ENCODE measurements at regions not wholly inside any gene's neighbourhood (a gene's known extent, or its start where the extent isn't known, plus 50 kb on each side); places are given as distances from the start of the nearest gene placed in this dataset.

- TF ChIP-seq EZH2phosphoT487 (IDR thresholded peaks at IDR 0.05; ENCODE audit: insufficient read depth, low read depth) (no peak), EZH2 (IDR thresholded peaks at IDR 0.05; ENCODE audit: insufficient read depth, poor library complexity, severe bottlenecking) (no peak)
- Histone ChIP-seq H3K4me1 (ENCODE audit: insufficient read depth) (no peaks in the 10 kb centered on the region), H3K9me3 (ENCODE audit: low read depth) (no peaks in the 10 kb centered on the region), H3K4me3 (no peak overlapping the region), H3K4me2 (ENCODE audit: unreplicated experiment) (peak overlapping the region; percentile 57), H3K9ac (no peak overlapping the region), H3K27me3 (replicated peaks; ENCODE audit: insufficient read depth) (0 out of 2 replicates have a peak, but pooled peaks cover 4% of the 10 kb centered on the region), H3K36me3 (ENCODE audit: low read depth) (no peaks in the 10 kb centered on the region), H3F3A (ENCODE audit: insufficient read depth) (no peaks in the 10 kb centered on the region), H3K27ac (no peak overlapping the region), H3K79me2 (ENCODE audit: insufficient read depth) (no peaks in the 10 kb centered on the region), H2AFZ (peak overlapping the region; percentile 75), H4K20me1 (ENCODE audit: insufficient read depth) (no peaks in the 10 kb centered on the region), H3K9me2 (ENCODE audit: insufficient read depth) (no peaks in the 10 kb centered on the region)
- WGBS, 2 experiments (ENCODE audit: low coverage in 1 of 2, low lambda C conversion rate in 2 of 2, missing lambda C conversion rate in 2 of 2), result 26 to 31% methylated on average over 17 of the region's 17 CpGs
- in situ Hi-C loops (cut with MboI), result loop anchor here (25.0 kb wide), 1 partner anchor 1181 kb away; no protein-coding TSS in a partner anchor
- DNase-seq, result peak; percentile 58
Measured at GRCh38 chr7:136405931-136406777, 429.0 kb upstream of the MTPN start.

GRCh38 chr7:136403591-136403990, 426.4 kb upstream of the MTPN start:
- in situ Hi-C loops (cut with MboI), result loop anchor here (25.0 kb wide), 1 partner anchor 1184 kb away; no protein-coding TSS in a partner anchor
- TF ChIP-seq EZH2 (IDR thresholded peaks at IDR 0.05; ENCODE audit: insufficient read depth, poor library complexity, severe bottlenecking) (no peak), EZH2phosphoT487 (IDR thresholded peaks at IDR 0.05; ENCODE audit: insufficient read depth, low read depth) (no peak)
- no peak overlapping the region for H3K4me2 ChIP-seq (ENCODE audit: unreplicated experiment)
- no peaks in the 10 kb centered on the region for H3K4me1 ChIP-seq (ENCODE audit: insufficient read depth)
- WGBS, 2 experiments (ENCODE audit: low coverage in 1 of 2, low lambda C conversion rate in 2 of 2, missing lambda C conversion rate in 2 of 2), result 45 to 61% methylated on average over 4 of the region's 4 CpGs
- no peaks in the 10 kb centered on the region for H3F3A ChIP-seq (ENCODE audit: insufficient read depth)
- H3K27me3 ChIP-seq (replicated peaks; ENCODE audit: insufficient read depth), result 0 out of 2 replicates have a peak, but pooled peaks cover 4% of the 10 kb centered on the region
- H3K79me2 ChIP-seq (ENCODE audit: insufficient read depth), result no peaks in the 10 kb centered on the region
- H3K9ac ChIP-seq, result no peak overlapping the region
- no peak overlapping the region for H3K4me3 ChIP-seq
- no peaks in the 10 kb centered on the region for H3K9me2 ChIP-seq (ENCODE audit: insufficient read depth)
- H2AFZ ChIP-seq, result no peak overlapping the region
- no peak for DNase-seq
- no peaks in the 10 kb centered on the region for H3K36me3 ChIP-seq (ENCODE audit: low read depth)
- H3K27ac ChIP-seq, result no peak overlapping the region
- no peaks in the 10 kb centered on the region for H4K20me1 ChIP-seq (ENCODE audit: insufficient read depth)
- no peaks in the 10 kb centered on the region for H3K9me3 ChIP-seq (ENCODE audit: low read depth)

- Histone ChIP-seq H3K36me3 (ENCODE audit: low read depth) (no peaks in the 10 kb centered on the region), H3K9me2 (ENCODE audit: insufficient read depth) (no peaks in the 10 kb centered on the region), H3K79me2 (ENCODE audit: insufficient read depth) (no peaks in the 10 kb centered on the region), H3K4me2 (ENCODE audit: unreplicated experiment) (no peak overlapping the region), H4K20me1 (ENCODE audit: insufficient read depth) (no peaks in the 10 kb centered on the region), H3K4me3 (no peak overlapping the region), H3K9me3 (ENCODE audit: low read depth) (no peaks in the 10 kb centered on the region), H3K27ac (no peak overlapping the region), H3F3A (ENCODE audit: insufficient read depth) (no peaks in the 10 kb centered on the region), H3K4me1 (ENCODE audit: insufficient read depth) (no peaks in the 10 kb centered on the region), H3K27me3 (replicated peaks; ENCODE audit: insufficient read depth) (no peaks in the 10 kb centered on the region), H3K9ac (no peak overlapping the region), H2AFZ (no peak overlapping the region)
- in situ Hi-C loops (cut with MboI), result loop anchor here (25.0 kb wide), 1 partner anchor 1186 kb away; no protein-coding TSS in a partner anchor
- DNase-seq, result no peak
- TF ChIP-seq EZH2phosphoT487 (IDR thresholded peaks at IDR 0.05; ENCODE audit: insufficient read depth, low read depth), result no peak
- no peak for TF ChIP-seq EZH2 (IDR thresholded peaks at IDR 0.05; ENCODE audit: insufficient read depth, poor library complexity, severe bottlenecking)
- 30 to 35% methylated on average over 5 of the region's 5 CpGs for WGBS, 2 experiments (ENCODE audit: low coverage in 1 of 2, low lambda C conversion rate in 2 of 2, missing lambda C conversion rate in 2 of 2)
Measured at GRCh38 chr7:136400877-136401276, 423.7 kb upstream of the MTPN start.

- Histone ChIP-seq H4K20me1 (ENCODE audit: insufficient read depth) (no peaks in the 10 kb centered on the region), H2AFZ (no peak overlapping the region), H3K9ac (no peak overlapping the region), H3K4me2 (ENCODE audit: unreplicated experiment) (no peak overlapping the region), H3K4me3 (no peak overlapping the region), H3K9me3 (ENCODE audit: low read depth) (no peaks in the 10 kb centered on the region), H3K79me2 (ENCODE audit: insufficient read depth) (no peaks in the 10 kb centered on the region), H3K27ac (no peak overlapping the region), H3K27me3 (replicated peaks; ENCODE audit: insufficient read depth) (no peaks in the 10 kb centered on the region), H3K36me3 (ENCODE audit: low read depth) (no peaks in the 10 kb centered on the region), H3K4me1 (ENCODE audit: insufficient read depth) (no peaks in the 10 kb centered on the region), H3K9me2 (ENCODE audit: insufficient read depth) (no peaks in the 10 kb centered on the region), H3F3A (ENCODE audit: insufficient read depth) (no peaks in the 10 kb centered on the region)
- 0 to 4% methylated on average over 2 of the region's 2 CpGs for WGBS, 2 experiments (ENCODE audit: low coverage in 1 of 2, low lambda C conversion rate in 2 of 2, missing lambda C conversion rate in 2 of 2)
- DNase-seq, result no peak
- in situ Hi-C loops (cut with MboI), result no loop called here
- TF ChIP-seq EZH2 (IDR thresholded peaks at IDR 0.05; ENCODE audit: insufficient read depth, poor library complexity, severe bottlenecking) (no peak), EZH2phosphoT487 (IDR thresholded peaks at IDR 0.05; ENCODE audit: insufficient read depth, low read depth) (no peak)
Measured at GRCh38 chr7:136399385-136399784, 422.2 kb upstream of the MTPN start.

All from GM23248 (cell line).